HG03378 (cell line): ENCODE measurements at regions not wholly inside any gene's neighbourhood (a gene's known extent, or its start where the extent isn't known, plus 50 kb on each side); places are given as distances from the start of the nearest gene placed in this dataset.

Experiments used
- ATAC-seq: cut with Tn5 transposase; IDR thresholded peaks from one replicate; pipeline ENCODE4 v1.9.1; 2021; ENCODE audit warnings: mild to moderate bottlenecking, moderate library complexity; ENCODE audit not compliant: unreplicated experiment

DNA sequence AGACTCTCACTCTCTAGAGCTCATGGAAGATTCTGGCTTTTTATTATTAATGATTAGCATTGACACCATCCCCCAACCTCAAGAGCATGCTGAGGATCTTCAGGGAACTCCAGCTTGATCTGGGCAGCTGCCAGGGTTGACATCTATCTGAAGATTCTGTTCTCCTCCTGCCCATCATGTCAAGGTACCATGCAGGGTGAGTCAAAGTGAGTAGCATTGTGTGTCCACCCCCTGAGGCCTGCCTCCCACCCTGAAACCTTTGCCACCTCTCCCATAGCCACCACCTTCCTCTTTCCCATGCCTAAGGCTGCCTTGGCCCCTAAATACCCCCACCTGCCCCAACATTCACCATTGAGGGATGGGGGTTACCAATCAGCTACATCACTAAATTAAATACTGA lies 70.1 kb upstream of the SLCO3A1 start:
- ATAC-seq, result no peak

DNA sequence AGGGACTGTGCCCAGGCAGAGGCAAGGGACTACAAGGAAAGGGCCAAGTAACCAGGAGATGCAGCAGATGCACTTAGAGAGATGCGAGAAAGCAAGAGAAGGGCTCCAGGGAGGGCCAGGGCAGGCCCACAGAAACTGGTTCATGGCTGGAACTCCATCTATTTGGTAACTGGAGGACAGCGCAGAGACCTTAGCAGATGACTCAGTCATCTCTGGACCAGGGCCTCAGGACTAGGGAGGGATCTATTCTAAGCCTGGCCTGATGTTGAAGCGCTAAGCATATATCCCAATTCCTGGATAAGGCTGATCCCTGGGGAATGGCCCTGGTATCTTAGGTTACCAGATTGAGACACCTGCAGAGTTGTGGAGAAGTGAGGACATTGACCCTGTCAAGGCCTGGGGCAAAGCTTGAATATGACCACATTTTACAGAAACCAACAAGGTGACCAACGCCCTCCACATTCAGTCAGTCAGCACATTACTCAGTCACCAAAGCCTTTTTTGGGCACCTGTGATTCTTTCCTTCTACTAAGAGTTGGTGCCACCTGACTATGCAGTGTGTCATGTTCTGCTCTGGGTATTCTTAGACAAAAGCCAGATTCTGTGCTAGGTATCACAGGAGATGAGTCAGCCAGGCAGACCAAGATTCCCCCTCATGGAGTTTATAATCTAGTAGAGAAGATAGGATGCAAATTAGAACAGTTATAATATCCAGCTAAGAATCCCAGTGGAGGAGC lies 68.4 kb upstream of the SLCO3A1 start:
- ATAC-seq, result no peak

DNA sequence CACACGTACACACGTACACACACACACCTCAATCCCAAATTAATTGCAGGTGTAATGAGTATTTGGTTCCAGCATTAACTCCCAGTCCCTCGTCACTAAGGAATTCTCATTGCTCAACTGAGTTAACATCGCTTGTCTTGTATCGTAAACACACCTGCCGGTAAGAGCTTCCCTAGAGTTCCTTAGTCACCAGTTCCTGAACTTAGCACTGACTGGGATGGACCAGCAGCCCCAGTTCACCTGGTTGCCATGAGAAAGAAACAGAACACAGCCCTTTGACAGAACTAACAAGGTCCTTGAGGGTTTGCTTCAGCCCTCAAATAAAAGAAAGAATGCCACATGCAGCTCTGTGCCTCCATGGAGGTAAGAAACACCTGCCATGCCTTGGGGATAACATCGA lies 66.3 kb upstream of the SLCO3A1 start:
- no peak for ATAC-seq

DNA sequence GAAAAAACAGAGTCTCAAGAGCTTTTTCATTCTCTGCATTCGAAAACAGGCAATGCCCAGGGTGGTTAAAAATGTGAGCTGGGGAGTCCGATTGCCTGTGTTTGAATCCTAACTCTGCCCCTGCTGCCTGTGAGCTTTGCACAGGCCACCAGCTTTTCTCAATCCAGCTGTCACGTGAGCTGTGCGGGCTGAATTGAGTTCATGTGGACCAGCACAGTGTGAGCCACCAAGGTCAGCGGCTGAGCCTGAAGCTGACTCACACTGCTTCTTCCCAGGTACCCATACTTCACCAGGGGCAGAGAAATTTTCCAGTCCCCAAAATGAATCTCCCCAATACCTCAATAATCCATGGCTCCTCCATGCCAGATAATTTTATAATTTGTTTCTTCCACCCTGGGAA lies 64.4 kb upstream of the SLCO3A1 start:
- ATAC-seq, result no peak

DNA sequence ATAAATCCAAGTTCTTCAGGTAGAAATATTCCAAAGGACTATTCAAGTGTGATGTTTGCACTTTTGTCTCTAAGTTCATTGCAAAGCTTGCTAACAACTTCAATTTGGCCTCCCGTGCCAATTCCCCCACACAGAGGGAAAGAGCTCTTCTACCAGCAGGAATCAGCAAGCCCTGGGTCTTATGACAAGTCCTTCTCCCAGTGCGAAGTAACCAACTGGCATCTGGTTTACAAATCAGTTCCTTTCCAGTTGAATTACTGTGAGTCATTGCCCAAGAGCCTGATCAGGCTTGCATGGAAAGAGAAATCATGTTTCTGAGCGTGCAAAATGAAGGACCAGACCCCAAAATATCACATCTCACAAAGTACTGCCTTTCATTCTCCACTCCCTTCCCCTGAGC lies 62.7 kb upstream of the SLCO3A1 start:
- ATAC-seq, result no peak

DNA sequence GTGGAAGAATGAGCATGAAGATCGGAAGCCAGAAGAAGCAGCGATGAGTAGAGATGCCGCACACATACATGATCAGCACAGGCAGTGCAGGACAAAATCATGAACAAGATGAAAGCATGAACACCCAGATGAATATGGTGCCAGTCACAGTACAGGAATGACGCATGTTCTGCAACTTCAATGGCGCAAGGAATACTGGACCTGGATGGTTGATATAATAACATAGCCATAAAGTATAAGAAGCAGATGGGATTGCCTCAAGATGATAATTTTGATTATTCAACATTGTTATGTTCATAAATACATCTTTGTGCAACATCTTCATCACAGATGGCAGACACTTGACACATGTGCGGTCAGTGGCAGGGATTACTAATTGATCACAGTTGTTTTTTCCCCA lies 59.7 kb upstream of the SLCO3A1 start:
- ATAC-seq, result no peak

DNA sequence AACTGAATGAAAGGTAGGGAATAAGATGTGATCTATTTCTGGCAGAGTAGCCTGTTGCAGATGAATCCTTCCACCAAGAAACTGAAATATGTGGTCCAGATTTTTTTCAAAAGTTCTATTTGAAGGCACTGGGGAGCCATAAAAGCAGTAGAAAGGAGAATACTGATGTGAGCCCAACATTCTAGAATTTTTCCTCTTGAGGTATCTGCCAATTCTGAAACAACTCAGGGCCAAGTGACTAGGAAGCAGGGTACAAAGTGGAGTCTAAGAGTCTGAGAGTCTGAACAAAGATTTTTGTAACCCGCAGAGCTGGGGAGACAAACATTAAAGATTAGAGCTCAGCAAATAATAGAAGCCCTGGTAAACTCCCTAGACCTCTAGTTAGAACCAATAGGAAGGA lies 58.3 kb upstream of the SLCO3A1 start:
- no peak for ATAC-seq

DNA sequence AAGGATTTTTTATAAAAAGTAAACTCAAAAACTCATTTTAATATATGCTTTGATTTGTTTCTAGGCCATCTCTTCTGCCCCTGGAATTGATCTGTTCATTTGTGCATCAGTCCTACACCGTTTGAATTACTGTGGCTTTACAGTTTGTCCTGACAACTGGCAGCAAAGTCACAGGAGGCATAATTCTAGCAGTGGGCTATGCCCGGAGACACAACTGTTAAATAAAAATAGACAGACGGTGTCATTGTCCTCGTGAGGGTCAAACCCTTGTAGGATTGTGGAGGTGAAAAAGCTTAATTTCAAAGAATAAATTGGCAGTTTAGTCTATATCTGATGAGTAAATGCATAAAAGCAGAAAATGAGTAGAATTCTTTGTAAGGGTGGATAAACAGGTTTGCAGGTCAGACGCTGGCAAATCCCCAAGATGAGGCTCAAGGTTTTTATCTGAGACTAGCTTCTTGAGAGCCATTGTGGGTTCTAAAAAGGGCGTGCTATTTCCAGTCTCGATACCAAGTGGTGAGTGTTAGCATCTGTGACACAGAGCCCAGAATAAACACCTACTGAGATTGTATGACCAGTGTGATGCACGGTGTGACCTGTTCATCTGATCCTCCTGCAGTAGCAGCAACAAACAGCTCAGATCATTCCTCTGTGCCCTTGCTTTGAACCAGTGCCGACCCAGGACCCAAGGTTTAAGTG lies 51.5 kb upstream of the SLCO3A1 start:
- ATAC-seq, result no peak

DNA sequence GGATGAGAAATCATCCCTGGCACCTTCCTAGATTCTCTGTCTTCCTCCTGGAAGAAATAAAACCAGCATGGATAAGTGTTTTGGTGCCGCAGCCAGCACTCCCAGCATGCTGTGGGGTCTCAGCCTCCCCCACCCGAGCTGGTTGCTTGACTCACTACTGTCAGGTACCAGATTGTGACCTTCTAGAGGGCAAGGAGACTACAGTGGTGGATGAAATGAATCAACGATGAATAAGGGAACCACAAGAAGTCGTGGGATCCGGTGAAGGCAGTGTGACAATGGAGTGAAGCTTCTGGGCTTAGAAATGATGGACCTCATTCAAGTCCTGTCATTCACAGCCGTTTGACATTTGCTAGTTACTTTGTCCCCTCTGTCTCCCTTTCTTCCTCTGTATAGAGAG lies 50.2 kb upstream of the SLCO3A1 start:
- no peak for ATAC-seq
